Right atrium auricular region (tissue), 2 donors: ENCODE measurements at regions not wholly inside any gene's neighbourhood (a gene's known extent, or its start where the extent isn't known, plus 50 kb on each side); places are given as distances from the start of the nearest gene placed in this dataset.

ENCODE experiments used
- DNase-seq: peaks from one replicate; pipeline ENCODE4 v3.0.0-alpha.2; 2019; ENCODE audit warnings: low spot score
- H3K27ac ChIP-seq, 2 donors: fragments of 200-600 bp; sonication (generic); 1 replicate in 1 of 2; 2 replicates in 1 of 2; pipeline ENCODE4 v1.5.1; 2016 to 2019
- H3K27me3 ChIP-seq, 2 donors: fragments of 200-600 bp; sonication (generic); one replicate each; pipeline versions ENCODE4 v1.5.1 to v1.6.0; 2017 to 2019
- H3K36me3 ChIP-seq: fragments of 200-600 bp; sonication (generic); one replicate; pipeline ENCODE4 v1.5.1; 2016
- H3K4me1 ChIP-seq, 2 donors: fragments of 200-600 bp; sonication (generic); one replicate each; pipeline versions ENCODE4 v1.5.1 to v1.6.0; 2017 to 2019
- H3K4me3 ChIP-seq, 2 donors: fragments of 200-600 bp; sonication (generic); 1 replicate in 1 of 2; 2 replicates in 1 of 2; pipeline ENCODE4 v1.5.1; 2017 to 2019; ENCODE audit warnings: mild to moderate bottlenecking in 1 of 2, moderate library complexity in 1 of 2
- H3K9me3 ChIP-seq, 2 donors: fragments of 200-600 bp; sonication (generic); one replicate each; pipeline ENCODE4 v1.5.1; 2019
- CTCF ChIP-seq, 2 donors: fragments of 200-600 bp; sonication (generic); IDR thresholded peaks; one replicate each; pipeline ENCODE4 v1.5.1; 2019; ENCODE audit warnings: antibody characterized with exemption in 2 of 2

DNA sequence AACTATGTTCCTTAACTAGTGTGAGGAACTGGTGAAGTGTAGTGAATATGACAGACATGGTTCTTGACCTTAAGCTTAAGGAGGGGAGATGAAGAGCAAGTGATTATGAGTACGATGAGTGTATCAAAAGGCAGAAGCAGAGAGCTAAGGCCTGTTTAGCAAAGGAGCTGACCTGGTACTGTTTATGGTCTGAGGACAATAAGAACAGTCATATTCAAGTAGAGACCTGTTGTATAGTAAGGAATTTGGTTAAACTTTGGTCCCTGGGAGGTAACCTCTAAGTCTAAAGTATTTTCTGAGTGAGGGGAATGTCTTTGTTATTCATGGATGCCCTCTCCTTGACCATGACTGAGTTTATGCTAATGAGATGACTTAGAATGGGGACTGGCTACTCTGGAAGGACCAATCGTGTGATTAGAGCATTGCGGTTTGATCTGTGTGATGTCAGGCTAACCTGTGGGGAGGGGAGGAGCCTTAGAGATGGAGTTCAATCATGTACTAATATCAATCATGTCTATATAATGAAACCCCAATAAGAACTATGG is 389.3 kb downstream of the BMP4 start:
- no peak for DNase-seq
- Histone ChIP-seq H3K36me3 (no peaks in the 10 kb centered on the region), H3K27me3 (no peaks in the 10 kb centered on the region), H3K9me3 (peaks cover 0 to 16% of the 10 kb centered on the region in 2 donors), H3K4me3 (no peak overlapping the region), H3K4me1 (no peaks in the 10 kb centered on the region), H3K27ac (no peak overlapping the region)
- no peak for TF ChIP-seq CTCF (IDR thresholded peaks at IDR 0.05)

GRCh38 chr14:53564870-53565269 is 391.8 kb downstream of the BMP4 start:
- DNase-seq, result no peak
- H3K9me3 ChIP-seq, result peaks cover 0 to 22% of the 10 kb centered on the region in 2 donors
- no peak for TF ChIP-seq CTCF (IDR thresholded peaks at IDR 0.05)

DNA sequence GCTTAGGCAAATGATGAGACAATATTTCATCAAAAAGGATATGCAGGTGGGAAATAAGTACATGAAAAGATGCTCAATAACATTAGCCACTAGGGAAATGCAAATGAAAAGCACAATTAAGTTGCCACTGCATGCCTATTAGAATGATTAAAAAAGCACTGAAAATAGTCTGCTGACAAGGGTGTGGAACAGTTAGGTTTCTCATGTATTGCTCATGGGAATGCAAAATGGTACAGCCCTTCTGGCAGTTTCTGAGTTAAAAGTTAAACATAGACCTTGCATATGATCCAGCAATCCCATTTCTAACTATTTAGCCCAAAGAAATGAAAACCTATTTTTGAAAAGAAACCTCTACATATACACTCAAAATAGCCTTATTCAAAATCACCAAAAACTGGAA is 393.0 kb downstream of the BMP4 start:
- Histone ChIP-seq H3K36me3 (no peaks in the 10 kb centered on the region), H3K4me3 (no peak overlapping the region), H3K27me3 (no peaks in the 10 kb centered on the region), H3K9me3 (peaks cover 0 to 22% of the 10 kb centered on the region in 2 donors), H3K27ac (no peak overlapping the region), H3K4me1 (no peaks in the 10 kb centered on the region)
- TF ChIP-seq CTCF (IDR thresholded peaks at IDR 0.05), result no peak
- no peak for DNase-seq

More at GRCh38 chr14:53564870-53565269, 391.8 kb downstream of the BMP4 start:
- Histone ChIP-seq H3K4me1 (no peaks in the 10 kb centered on the region), H3K36me3 (no peaks in the 10 kb centered on the region), H3K27ac (no peak overlapping the region), H3K27me3 (no peaks in the 10 kb centered on the region), H3K4me3 (no peak overlapping the region)

DNA sequence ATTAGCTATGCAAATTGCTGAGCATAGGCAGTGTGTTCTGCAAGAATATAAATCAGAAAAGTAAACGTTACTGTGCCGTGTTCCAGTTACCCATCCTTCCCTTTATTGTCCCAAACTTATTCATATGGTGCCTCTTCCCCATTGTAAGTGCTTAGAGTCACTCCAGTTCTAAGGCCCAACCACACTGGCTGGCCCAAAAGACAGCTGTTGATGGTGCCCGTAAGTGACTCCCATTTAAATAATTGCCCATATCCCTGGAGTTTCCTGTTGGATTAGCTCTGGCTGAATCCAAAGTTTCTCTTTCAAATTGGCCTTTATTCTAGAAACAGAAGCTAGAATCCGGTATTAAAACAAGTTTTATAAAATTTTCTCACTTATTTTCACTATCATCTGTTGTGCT is 400.1 kb upstream of the DDHD1 start:
- no peak for TF ChIP-seq CTCF (IDR thresholded peaks at IDR 0.05)
- H3K9me3 ChIP-seq, result no peaks in the 10 kb centered on the region

GRCh38 chr14:53551862-53552261 is 398.7 kb upstream of the DDHD1 start:
- DNase-seq, result no peak
- TF ChIP-seq CTCF (IDR thresholded peaks at IDR 0.05), result no peak
- no peaks in the 10 kb centered on the region for H3K27me3 ChIP-seq

More for the DNA sequence above, 400.1 kb upstream of the DDHD1 start:
- H3K27me3 ChIP-seq, result no peaks in the 10 kb centered on the region
- no peaks in the 10 kb centered on the region for H3K36me3 ChIP-seq
- H3K4me1 ChIP-seq, result no peaks in the 10 kb centered on the region
- H3K4me3 ChIP-seq, result no peak overlapping the region
- H3K27ac ChIP-seq, result no peak overlapping the region
- no peak for DNase-seq

DNA sequence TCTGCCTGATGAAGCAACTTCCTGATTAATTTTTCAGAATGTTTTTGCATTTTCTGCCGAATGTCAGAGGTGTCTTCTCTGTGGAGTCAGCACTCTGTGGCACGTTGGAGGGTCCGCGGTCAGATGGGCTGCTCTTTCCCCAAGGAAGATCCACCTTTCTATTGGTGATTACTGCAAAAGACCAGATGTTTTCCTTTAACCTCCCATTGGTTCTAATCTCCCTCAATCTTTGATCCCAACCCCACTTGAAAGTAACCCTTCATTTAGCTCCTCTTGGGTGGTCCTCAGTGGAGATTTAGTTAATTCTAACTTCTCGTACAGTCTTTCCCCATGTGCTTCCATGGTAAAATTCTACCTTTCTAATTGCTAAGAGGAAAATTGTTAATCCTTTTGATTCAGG is 397.7 kb upstream of the DDHD1 start:
- Histone ChIP-seq H3K4me3 (no peak overlapping the region), H3K9me3 (no peaks in the 10 kb centered on the region), H3K4me1 (no peaks in the 10 kb centered on the region), H3K36me3 (no peaks in the 10 kb centered on the region), H3K27ac (no peak overlapping the region), H3K27me3 (no peaks in the 10 kb centered on the region)
- DNase-seq, result no peak
- TF ChIP-seq CTCF (IDR thresholded peaks at IDR 0.05), result no peak

More at GRCh38 chr14:53551862-53552261, 398.7 kb upstream of the DDHD1 start:
- no peaks in the 10 kb centered on the region for H3K36me3 ChIP-seq
- no peak overlapping the region for H3K27ac ChIP-seq
- no peaks in the 10 kb centered on the region for H3K9me3 ChIP-seq
- H3K4me3 ChIP-seq, result no peak overlapping the region
- no peaks in the 10 kb centered on the region for H3K4me1 ChIP-seq
